ENCODE measurements at regions not wholly inside any gene's neighbourhood (a gene's known extent, or its start where the extent isn't known, plus 50 kb on each side); places are given as distances from the start of the nearest gene placed in this dataset.

- TF ChIP-seq CTCF (IDR thresholded peaks at IDR 0.05 in 4 of 5, conservative IDR thresholded peaks at IDR 0.05 in 1 of 5) (no peak), POLR2A (IDR thresholded peaks at IDR 0.05) (no peak)
Measured at GRCh38 chr7:24402655-24403054, 118.7 kb downstream of the NPY start.

Measured in gastrocnemius medialis (tissue), 4 donors.